Spinal cord (tissue), 9 donors: ENCODE measurements at regions not wholly inside any gene's neighbourhood (a gene's known extent, or its start where the extent isn't known, plus 50 kb on each side); places are given as distances from the start of the nearest gene placed in this dataset.
A peak's percentile ranks its signal among the peaks of the same experiment; 100 is the strongest.
"Not testable (repeated sequence)": the region's sequence is repeated elsewhere in the genome, so short reads cannot be mapped to it uniquely, and the experiment has no call there.

Experiments used
- DNase-seq, 6 donors: peaks; one replicate each; pipeline versions ENCODE4 v3.0.0 to v3.0.0-alpha.2; 2013 to 2015; ENCODE audit warnings: low spot score in 6 of 6, low read depth in 4 of 6
- H3K27ac ChIP-seq: one replicate; pipeline ENCODE4 v1.5.1; 2013; ENCODE audit warnings: low read depth, low read length, control low read depth
- H3K27me3 ChIP-seq: one replicate; pipeline ENCODE4 v1.6.1; 2013; ENCODE audit warnings: low read length; ENCODE audit not compliant: control insufficient read depth, insufficient read depth
- H3K36me3 ChIP-seq: one replicate; pipeline ENCODE4 v1.6.1; 2013; ENCODE audit warnings: low read length; ENCODE audit not compliant: control insufficient read depth, insufficient read depth
- H3K4me1 ChIP-seq: one replicate; pipeline ENCODE4 v1.6.1; 2013; ENCODE audit warnings: low read length; ENCODE audit not compliant: control insufficient read depth, insufficient read depth
- H3K4me3 ChIP-seq: one replicate; pipeline ENCODE4 v1.5.1; 2013; ENCODE audit warnings: low read depth, low read length, control low read depth
- H3K9me3 ChIP-seq: one replicate; pipeline ENCODE4 v1.6.1; 2013; ENCODE audit warnings: low read length; ENCODE audit not compliant: control insufficient read depth, insufficient read depth
- WGBS: methylation state at CpG from one replicate; pipeline ENCODE4 v1.1.5; 2013; ENCODE audit warnings: missing lambda C conversion rate; ENCODE audit not compliant: insufficient coverage; 5-methylcytosine and 5-hydroxymethylcytosine counted together
- donor health status: healthy.

- no peaks in the 10 kb centered on the region for H3K4me1 ChIP-seq
- peaks cover 3% of the 10 kb centered on the region for H3K9me3 ChIP-seq
- H3K36me3 ChIP-seq = no peaks in the 10 kb centered on the region
- H3K4me3 ChIP-seq = no peak overlapping the region
- H3K27ac ChIP-seq = no peak overlapping the region
- 68% methylated on average over 2 of the region's 6 CpGs for WGBS
- no peaks in the 10 kb centered on the region for H3K27me3 ChIP-seq
- peak in 1 of 6 donors; percentile 85 for DNase-seq
These were observed 706.7 kb downstream of the NTRK3 start for GRCh38 chr15:87549860-87550259.

- Histone ChIP-seq H3K27me3 (no peaks in the 10 kb centered on the region), H3K4me1 (no peaks in the 10 kb centered on the region), H3K27ac (no peak overlapping the region), H3K9me3 (peaks cover 3% of the 10 kb centered on the region), H3K4me3 (no peak overlapping the region), H3K36me3 (no peaks in the 10 kb centered on the region)
- DNase-seq = peak in 2 of 6 donors; percentile 64 to 76
These were observed 707.2 kb downstream of the NTRK3 start for GRCh38 chr15:87549296-87549695.

GRCh38 chr15:87548590-87548989 is 707.9 kb downstream of the NTRK3 start:
- H3K4me3 ChIP-seq, H3K36me3 ChIP-seq, H3K9me3 ChIP-seq, H3K27ac ChIP-seq, DNase-seq, H3K27me3 ChIP-seq, H3K4me1 ChIP-seq: not testable (repeated sequence)
- 97% methylated on average over 11 of the region's 14 CpGs for WGBS

GRCh38 chr15:87547470-87548181 is 708.9 kb downstream of the NTRK3 start:
- H3K4me1 ChIP-seq = no peaks in the 10 kb centered on the region
- H3K27me3 ChIP-seq = no peaks in the 10 kb centered on the region
- H3K9me3 ChIP-seq = no peaks in the 10 kb centered on the region
- no peak overlapping the region for H3K4me3 ChIP-seq
- no peak overlapping the region for H3K27ac ChIP-seq
- H3K36me3 ChIP-seq = no peaks in the 10 kb centered on the region
- WGBS = 80% methylated on average over 1 of the region's 3 CpGs
- peak in 1 of 6 donors; percentile 49 for DNase-seq

GRCh38 chr15:87538327-87538834 is 718.2 kb downstream of the NTRK3 start:
- WGBS = no CpG with 5 or more reads among the region's 3 CpGs
- Histone ChIP-seq H3K27ac (no peak overlapping the region), H3K4me3 (no peak overlapping the region), H3K9me3 (no peaks in the 10 kb centered on the region), H3K36me3 (no peaks in the 10 kb centered on the region), H3K27me3 (no peaks in the 10 kb centered on the region), H3K4me1 (no peaks in the 10 kb centered on the region)
- no peak for DNase-seq

GRCh38 chr15:87537295-87537694 is 719.2 kb downstream of the NTRK3 start:
- no CpG with 5 or more reads among the region's 1 CpG for WGBS
- H3K27ac ChIP-seq = no peak overlapping the region
- H3K4me3 ChIP-seq = no peak overlapping the region
- no peak for DNase-seq
- no peaks in the 10 kb centered on the region for H3K4me1 ChIP-seq
- no peaks in the 10 kb centered on the region for H3K27me3 ChIP-seq
- no peaks in the 10 kb centered on the region for H3K36me3 ChIP-seq
- no peaks in the 10 kb centered on the region for H3K9me3 ChIP-seq

GRCh38 chr15:87533637-87534036 is 722.9 kb downstream of the NTRK3 start:
- not testable (repeated sequence) for H3K4me1 ChIP-seq, H3K27me3 ChIP-seq, DNase-seq, H3K9me3 ChIP-seq, H3K36me3 ChIP-seq, H3K27ac ChIP-seq, H3K4me3 ChIP-seq
- WGBS = no CpG with 5 or more reads among the region's 1 CpG

GRCh38 chr15:87528873-87529272 is 727.7 kb downstream of the NTRK3 start:
- no peak for DNase-seq
- H3K9me3 ChIP-seq = no peaks in the 10 kb centered on the region
- H3K36me3 ChIP-seq = no peaks in the 10 kb centered on the region
- H3K27me3 ChIP-seq = no peaks in the 10 kb centered on the region
- H3K27ac ChIP-seq = no peak overlapping the region
- H3K4me1 ChIP-seq = no peaks in the 10 kb centered on the region
- no peak overlapping the region for H3K4me3 ChIP-seq

- Histone ChIP-seq H3K27ac (no peak overlapping the region), H3K4me1 (no peaks in the 10 kb centered on the region), H3K9me3 (no peaks in the 10 kb centered on the region), H3K27me3 (no peaks in the 10 kb centered on the region), H3K36me3 (no peaks in the 10 kb centered on the region), H3K4me3 (no peak overlapping the region)
- DNase-seq = no peak
- WGBS = 100% methylated on average over 2 of the region's 2 CpGs
These were observed 728.7 kb downstream of the NTRK3 start for GRCh38 chr15:87527875-87528274.

GRCh38 chr15:87527416-87527815 is 729.1 kb downstream of the NTRK3 start:
- DNase-seq = no peak
- Histone ChIP-seq H3K27ac (no peak overlapping the region), H3K9me3 (no peaks in the 10 kb centered on the region), H3K27me3 (no peaks in the 10 kb centered on the region), H3K36me3 (no peaks in the 10 kb centered on the region), H3K4me1 (no peaks in the 10 kb centered on the region), H3K4me3 (no peak overlapping the region)
- WGBS = 100% methylated on average over 1 of the region's 4 CpGs
